Activated T-cell treated with anti-CD3 and anti-CD28 coated beads for 1 hour (primary cell): ENCODE measurements at regions not wholly inside any gene's neighbourhood (a gene's known extent, or its start where the extent isn't known, plus 50 kb on each side); places are given as distances from the start of the nearest gene placed in this dataset.
"Not testable (repeated sequence)": the region's sequence is repeated elsewhere in the genome, so short reads cannot be mapped to it uniquely, and the experiment has no call there.

Source experiments
- DNase-seq: peaks from one replicate; pipeline ENCODE4 v3.0.0-alpha.2; 2020; ENCODE audit warnings: low read depth

DNA sequence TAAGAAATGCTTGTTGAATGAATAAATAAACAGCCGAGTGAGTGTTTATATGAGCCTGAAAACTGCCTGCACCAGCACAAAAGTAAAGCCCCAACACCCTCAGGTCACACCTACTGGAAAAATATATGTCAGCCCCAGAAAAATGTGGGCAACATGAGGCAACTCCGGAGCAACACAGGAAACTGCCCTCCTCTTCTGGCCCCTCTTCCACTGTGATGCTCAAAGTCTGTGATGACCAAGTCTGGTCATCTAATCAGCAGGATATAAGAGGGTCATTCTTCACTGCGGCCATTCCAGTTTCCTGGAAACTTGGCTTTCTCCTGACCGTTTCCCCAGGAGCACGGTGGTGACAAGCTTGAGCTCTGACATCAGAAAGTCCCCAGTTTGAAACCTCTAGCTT lies 159.6 kb upstream of the PZP start:
- no peak for DNase-seq

- DNase-seq: no peak
These were observed 159.0 kb upstream of the PZP start for GRCh38 chr12:9367201-9367600.

GRCh38 chr12:9365296-9365695 lies 157.1 kb upstream of the PZP start:
- no peak for DNase-seq

DNA sequence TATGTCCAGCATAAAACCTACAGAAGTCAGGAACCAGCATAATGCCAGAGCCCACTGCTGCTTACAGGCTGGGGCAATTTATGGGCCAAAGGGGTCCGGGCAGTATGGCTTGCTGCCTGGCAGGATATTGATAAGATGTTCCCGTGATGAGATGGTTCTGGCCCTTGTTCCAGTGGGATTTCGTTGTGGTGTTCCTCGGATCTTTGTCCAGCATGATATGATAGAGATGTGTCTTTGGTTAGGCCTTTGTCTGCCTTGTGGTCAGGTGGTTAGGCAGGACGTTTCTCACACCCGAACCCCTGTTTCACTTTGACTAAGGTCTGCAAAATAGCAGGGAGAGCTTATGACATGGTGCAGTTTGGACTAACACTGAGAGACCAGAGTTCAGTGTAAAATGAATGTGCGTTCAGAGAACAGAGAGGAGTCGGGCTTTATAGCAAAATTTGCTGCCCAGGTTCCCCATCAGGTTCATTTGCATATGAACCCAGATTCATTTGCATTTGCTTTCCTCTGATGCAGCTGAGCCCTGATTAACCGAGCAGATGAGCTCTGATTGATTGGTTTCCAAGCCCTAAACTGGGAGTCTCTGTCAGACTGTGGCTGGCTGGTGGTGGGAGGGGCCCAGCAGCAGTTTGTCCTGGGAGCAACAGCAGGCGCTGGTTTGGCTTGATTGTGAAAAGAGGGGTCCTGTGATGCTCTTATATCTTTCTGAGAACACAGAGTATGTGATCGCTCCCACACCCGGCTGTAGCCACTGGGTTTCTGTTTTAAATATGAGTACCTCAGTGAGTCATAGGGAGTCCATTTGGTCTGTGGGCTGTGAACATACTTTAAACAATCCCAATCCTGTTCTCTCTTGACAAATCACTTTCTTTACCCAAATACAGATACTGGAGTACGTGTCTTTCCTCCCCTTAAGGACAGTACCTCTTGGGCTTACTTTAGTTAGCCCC lies 156.3 kb upstream of the PZP start:
- no peak for DNase-seq

GRCh38 chr12:9363145-9363544 lies 154.9 kb upstream of the PZP start:
- DNase-seq: no peak

DNA sequence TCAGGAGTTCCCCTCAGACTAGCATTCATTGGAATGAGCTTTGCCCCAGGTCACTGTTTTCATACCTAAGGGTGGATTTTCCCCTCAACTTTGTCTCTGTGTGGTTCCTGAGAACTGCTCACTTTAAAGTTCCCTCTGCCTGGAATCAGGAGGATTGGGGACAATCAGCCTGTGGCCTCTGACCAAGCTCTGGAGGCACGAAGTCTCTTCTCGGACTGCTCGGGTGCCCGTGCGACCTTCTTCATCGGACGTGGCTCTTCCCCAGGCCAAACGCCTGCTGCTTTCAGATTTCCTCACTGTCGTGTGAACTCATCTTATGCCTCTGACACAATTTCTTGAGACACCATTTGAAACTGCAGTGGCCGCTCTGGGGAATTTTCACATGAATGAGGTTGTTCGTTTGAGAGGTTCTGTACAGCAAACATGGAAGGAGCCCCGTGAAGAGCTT lies 153.7 kb upstream of the PZP start:
- no peak for DNase-seq

GRCh38 chr12:9354009-9354754 lies 146.0 kb upstream of the PZP start:
- not testable (repeated sequence) for DNase-seq

DNA sequence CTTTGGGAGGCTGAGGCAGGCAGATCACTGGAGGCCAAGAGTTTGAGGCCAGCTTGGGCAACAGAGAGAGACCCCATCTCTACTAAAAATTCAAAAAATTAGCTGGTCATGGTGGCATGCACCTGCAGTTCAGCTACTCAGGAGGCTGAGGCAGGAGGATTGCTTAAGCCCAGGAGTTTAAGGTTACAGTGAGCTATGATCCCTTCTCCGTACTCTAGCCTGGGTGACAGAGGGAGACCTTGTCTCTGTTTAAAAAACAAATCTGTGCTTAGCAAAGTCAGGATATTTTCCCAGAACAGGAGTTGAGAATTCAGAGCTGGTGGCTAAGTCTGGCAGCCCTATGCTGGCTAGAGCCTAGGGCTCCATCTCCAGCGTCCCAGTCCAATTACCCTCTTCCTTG lies 142.9 kb upstream of the PZP start:
- DNase-seq: no peak

DNA sequence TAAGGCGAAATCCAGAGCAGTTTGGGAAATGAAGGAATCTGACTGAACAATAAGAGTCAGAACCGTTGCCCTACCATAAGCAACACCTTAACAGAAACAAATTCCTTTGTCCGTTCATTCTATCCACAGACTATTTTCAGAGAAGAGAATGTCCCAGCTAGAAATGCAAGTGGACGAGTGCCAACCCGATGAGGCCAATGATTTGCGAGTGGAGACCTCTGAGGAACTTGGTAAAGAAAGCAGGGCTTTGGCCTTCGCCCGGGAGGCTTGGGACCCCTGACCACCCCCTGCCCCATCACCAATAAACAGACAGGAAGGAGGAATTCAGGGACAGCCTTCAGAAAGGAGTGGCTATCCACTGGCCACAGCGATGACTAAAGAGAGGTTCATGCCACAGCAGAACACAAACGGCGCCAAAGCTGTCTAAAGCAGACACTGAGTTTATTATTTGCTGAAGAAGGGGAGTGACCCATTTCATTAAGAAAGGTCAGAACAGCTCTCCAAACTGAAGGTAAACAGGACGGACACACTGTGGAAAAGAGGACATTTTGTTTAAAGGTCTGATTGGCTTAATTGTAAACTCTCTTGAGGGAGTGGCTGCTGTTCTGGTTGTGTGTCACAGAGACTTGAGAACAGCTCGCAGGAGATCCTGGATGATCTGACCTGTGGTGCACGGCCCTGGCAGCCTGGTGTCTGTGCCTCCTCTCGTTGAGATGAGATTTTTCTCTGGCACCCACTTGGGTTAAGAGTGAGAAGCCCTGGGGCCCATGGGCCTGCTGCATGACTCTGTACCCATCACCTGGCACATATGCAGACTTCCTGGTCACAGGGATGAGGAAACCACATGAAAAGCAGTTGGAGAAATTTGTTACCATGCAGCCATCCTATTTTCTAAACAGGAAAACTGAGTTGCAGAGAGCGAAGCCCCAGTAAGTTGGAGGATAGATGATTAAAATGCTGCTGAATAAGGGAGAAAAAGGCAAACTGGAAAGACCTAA lies 142.0 kb upstream of the PZP start:
- no peak for DNase-seq

DNA sequence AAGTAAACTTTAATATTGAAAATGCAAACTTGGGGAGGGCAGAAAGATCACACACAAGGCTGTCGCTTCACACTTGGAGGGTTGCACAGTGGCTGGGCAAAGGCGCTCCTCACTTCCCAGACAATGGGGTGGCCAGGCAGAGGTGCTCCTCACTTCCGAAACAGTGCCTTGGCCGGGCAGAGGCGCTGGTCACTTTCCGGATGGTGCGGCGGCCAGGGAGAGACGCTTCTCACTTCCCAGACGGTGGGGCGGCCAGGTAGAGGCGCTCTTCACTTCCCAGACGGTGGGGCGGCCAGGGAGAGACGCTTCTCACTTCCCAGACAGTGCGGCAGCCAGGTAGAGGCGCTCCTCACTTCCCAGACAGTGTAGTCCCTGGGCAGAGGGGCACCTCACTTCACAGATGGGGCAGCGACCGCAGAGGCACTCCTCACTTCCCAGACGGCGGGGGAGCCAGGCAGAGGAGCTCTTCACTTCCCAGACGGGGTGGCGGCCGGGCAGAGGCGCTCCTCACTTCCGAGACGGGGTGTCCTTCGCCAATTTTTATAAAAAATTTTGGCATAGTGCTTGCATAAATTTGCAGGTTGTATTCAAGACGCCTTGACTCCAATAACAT lies 140.8 kb upstream of the PZP start:
- DNase-seq: no peak

DNA sequence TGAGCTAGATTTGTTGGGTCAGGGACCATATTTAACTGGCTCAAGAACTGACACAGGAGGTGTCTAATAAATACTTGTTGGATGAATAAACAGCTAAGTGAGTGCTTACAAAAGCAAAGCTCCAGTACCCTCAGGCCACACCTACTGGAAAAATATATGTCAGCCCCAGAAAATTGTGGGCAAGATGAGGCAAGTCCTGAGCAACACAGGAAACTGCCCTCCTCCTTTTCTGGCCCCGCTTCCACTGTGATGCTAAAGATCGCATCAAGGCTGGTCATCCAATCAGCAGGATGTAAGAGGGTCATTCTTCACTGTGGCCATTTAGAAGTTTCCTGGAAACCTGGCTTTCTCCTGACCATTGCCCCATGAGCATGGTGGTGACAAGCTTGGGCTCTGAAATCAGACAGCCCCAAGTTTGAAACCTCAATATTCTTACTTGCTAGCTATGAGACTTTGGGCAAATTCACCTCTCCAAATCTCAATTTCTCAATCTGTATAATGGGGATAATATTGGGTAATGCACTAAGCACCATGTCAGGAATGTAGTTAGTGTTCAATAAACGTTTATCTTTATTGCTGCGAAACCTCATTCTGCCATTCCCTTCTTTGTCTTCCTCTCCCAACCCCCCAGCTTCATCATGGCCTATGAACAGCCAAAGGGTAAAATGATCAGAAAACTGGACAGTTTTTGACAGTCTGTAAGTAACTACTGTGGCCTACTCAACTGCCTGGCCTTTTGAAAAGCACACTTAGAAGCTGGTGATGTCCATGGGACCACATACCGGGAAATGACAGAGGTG lies 139.3 kb upstream of the PZP start:
- DNase-seq: no peak

- DNase-seq: no peak
These were observed 138.7 kb upstream of the PZP start for GRCh38 chr12:9346866-9347327.

- DNase-seq: no peak
These were observed 137.0 kb upstream of the PZP start for GRCh38 chr12:9345171-9345570.

GRCh38 chr12:9344541-9344940 lies 136.3 kb upstream of the PZP start:
- no peak for DNase-seq

- DNase-seq: no peak
These were observed 135.5 kb upstream of the PZP start for GRCh38 chr12:9343731-9344130.

DNA sequence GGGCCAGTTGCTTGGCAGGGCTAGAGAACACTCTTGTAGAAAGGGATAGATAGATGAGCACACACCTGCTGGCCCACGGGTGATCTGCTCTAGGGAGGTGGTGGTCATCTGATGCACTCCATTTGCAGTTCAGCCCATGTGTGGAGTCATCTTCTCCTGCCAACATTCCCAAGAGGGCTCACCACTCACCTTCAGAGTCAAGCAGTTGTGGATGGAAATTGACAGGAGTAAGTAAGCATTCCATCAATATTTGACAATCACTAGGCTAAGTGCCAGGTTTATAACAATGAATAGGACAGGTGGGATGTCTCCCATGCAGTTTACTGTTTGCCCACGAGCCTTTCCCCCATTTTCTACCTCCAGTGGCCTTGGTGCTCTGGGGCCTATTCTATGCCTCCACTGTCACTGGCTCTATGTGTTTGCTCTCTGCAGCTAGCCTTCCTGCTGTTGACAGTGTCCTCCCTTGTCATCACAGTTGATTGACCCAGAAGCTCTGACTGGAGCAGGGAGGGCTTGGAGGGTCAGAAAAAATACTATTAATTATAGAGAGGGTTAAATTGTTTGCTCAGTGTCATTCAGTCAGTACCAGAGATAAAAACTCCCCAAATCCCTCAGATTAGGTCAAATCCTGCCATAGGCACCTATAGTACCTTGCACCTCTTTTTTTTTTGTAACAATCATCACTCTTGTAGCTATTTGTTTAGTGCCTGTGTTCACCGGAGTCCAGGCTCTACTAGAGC lies 134.6 kb upstream of the PZP start:
- no peak for DNase-seq

DNA sequence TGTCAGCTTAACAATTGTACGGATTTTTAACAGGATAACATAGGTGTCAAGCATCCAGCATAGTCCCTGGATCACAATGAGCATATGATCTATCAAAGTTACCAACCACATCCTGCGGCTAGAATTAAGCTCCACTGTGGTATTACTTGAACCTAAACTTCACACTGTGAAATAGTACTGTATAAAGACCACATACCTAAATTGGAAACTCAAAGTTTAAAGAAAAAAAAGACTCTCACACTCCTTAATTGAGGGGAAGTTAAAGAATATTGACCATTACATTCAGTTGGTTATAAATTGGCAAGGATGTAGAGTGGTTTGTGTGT lies 133.0 kb upstream of the PZP start:
- DNase-seq: no peak

GRCh38 chr12:9340422-9341259 lies 132.4 kb upstream of the PZP start:
- no peak for DNase-seq

DNA sequence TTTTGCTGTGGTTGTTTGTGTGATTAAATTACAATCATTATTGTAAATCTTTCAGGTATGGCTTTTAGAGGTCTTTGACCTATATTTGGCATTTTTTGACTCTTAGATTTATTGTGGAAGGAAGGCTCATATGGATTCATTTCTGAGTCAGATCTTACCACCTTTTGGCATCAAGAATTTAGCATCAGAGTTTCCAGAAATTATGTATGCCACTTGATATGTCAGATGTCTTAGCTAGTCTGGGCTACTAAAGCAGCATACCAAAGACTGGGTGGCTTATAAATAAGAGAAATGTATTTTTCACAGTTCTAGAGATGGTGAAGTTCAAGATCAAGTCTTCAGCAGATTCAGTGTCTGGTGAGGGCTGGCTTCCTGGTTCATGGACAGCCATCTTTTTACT lies 129.5 kb upstream of the PZP start:
- DNase-seq: no peak
